H1 (cell line): ENCODE measurements at regions not wholly inside any gene's neighbourhood (a gene's known extent, or its start where the extent isn't known, plus 50 kb on each side); places are given as distances from the start of the nearest gene placed in this dataset.

Experiments used
- CBX8 ChIP-seq: fragments of 300-800, 300-1000 bp; sonication (generic); IDR thresholded peaks from 2 replicates; pipeline ENCODE4 v1.7.1; 2016; ENCODE audit warnings: low read depth, low read length, borderline replicate concordance
- CHD2 ChIP-seq: IDR thresholded peaks from 2 replicates; pipeline ENCODE4 v1.6.1; 2012; ENCODE audit warnings: low read length, improper control_type of control experiment
- CHD7 ChIP-seq: fragments of 300-600 bp; sonication (generic); IDR thresholded peaks from 2 replicates; pipeline ENCODE4 v1.7.1; 2012; ENCODE audit warnings: low read length, moderate library complexity, mild to moderate bottlenecking, inconsistent platforms; ENCODE audit not compliant: insufficient replicate concordance
- CREB1 ChIP-seq: IDR thresholded peaks from 2 replicates; pipeline ENCODE4 v1.6.1; 2012; ENCODE audit warnings: inconsistent platforms
- KDM1A ChIP-seq: fragments of 200-600, 300-600 bp; sonication (generic); IDR thresholded peaks from 2 replicates; pipeline ENCODE4 v1.7.1; 2016; ENCODE audit warnings: mild to moderate bottlenecking, low read length, borderline replicate concordance
- NANOG ChIP-seq: IDR thresholded peaks from 2 replicates; pipeline ENCODE4 v1.6.1; 2011; ENCODE audit warnings: low read length, low read depth, mild to moderate bottlenecking, inconsistent platforms; ENCODE audit not compliant: insufficient read depth, poor library complexity, severe bottlenecking
- RBBP5 ChIP-seq: IDR thresholded peaks from 2 replicates; pipeline ENCODE4 v1.7.1; 2012; ENCODE audit warnings: low read depth, mild to moderate bottlenecking, inconsistent platforms, low read length, moderate library complexity, borderline replicate concordance
- RNF2 ChIP-seq: fragments of 200-900, 300-1000 bp; sonication (generic); IDR thresholded peaks from 2 replicates; pipeline ENCODE4 v1.7.1; 2016; ENCODE audit warnings: borderline replicate concordance, low read depth, mild to moderate bottlenecking, antibody characterized with exemption, low read length; ENCODE audit not compliant: poor library complexity, severe bottlenecking; ENCODE audit errors: missing control alignments
- RXRA ChIP-seq: IDR thresholded peaks from 2 replicates; pipeline ENCODE4 v1.6.1; 2011; ENCODE audit warnings: low read depth, mild to moderate bottlenecking, low read length, moderate library complexity; ENCODE audit not compliant: insufficient read depth
- SRF ChIP-seq: IDR thresholded peaks from 2 replicates; pipeline ENCODE4 v1.6.1; 2011; ENCODE audit warnings: mild to moderate bottlenecking, low read depth, low read length, moderate library complexity
- SUZ12 ChIP-seq: fragments of 200-600 bp; sonication (generic); IDR thresholded peaks from 2 replicates; pipeline ENCODE4 v1.6.1; 2012; ENCODE audit warnings: mild to moderate bottlenecking, inconsistent platforms, low read length, moderate library complexity, mixed read lengths
- YY1 ChIP-seq: IDR thresholded peaks from 2 replicates; pipeline ENCODE4 v1.6.1; 2011; ENCODE audit warnings: low read depth, mild to moderate bottlenecking, low read length

GRCh38 chr4:138439143-138439581 lies 197.0 kb upstream of the SLC7A11 start (continued):
- TF ChIP-seq CHD7, result no peak
- TF ChIP-seq KDM1A, result no peak
- no peak for TF ChIP-seq SUZ12
- no peak for TF ChIP-seq CREB1
- TF ChIP-seq RBBP5, result no peak
- TF ChIP-seq RNF2, result no peak
- TF ChIP-seq YY1, result no peak
- TF ChIP-seq CHD2, result no peak
- no peak for TF ChIP-seq SRF
- no peak for TF ChIP-seq CBX8
- TF ChIP-seq RXRA, result no peak
- TF ChIP-seq NANOG, result no peak
